GM12878 (cell line): ENCODE measurements at regions not wholly inside any gene's neighbourhood (a gene's known extent, or its start where the extent isn't known, plus 50 kb on each side); places are given as distances from the start of the nearest gene placed in this dataset.

Source experiments
- ATAC-seq: fragments of 200-7000 bp; cut with Tn5 transposase; 3 replicates; pipeline ENCODE4 v1.9.1; 2020; ENCODE audit warnings: mild to moderate bottlenecking, moderate library complexity
- BruUV-seq: library from RNA; stranded (reverse); fragments of 400-500 nt; replicated peaks from 2 replicates; lab custom pipeline; 2021; lab: Mats Ljungman, UMichigan
- CTCF ChIA-PET: fragments of 300-600 bp; sonication (Branson Sonifier 250); formaldehyde crosslinking; extraction: SDS; loops from one replicate; lab custom pipeline; 2021; ENCODE audit warnings: inconsistent platforms; lab: Yijun Ruan, JAX
- POLR2A ChIA-PET: fragments of 350-600 bp; formaldehyde crosslinking; extraction: SDS; loops from one replicate; lab custom pipeline; 2021; ENCODE audit warnings: inconsistent platforms; lab: Charles Lee
- RAD21 ChIA-PET: fragments of 300-600 bp; sonication (Branson Sonifier 250); formaldehyde crosslinking; loops from one replicate; lab custom pipeline; 2023; ENCODE audit warnings: antibody characterized with exemption; ENCODE audit not compliant: unreplicated experiment; lab: Charles Lee
- SMC1A ChIA-PET: fragments of 300-600 bp; sonication (Branson Sonifier 250); formaldehyde crosslinking; loops from one replicate; lab custom pipeline; 2023; ENCODE audit not compliant: unreplicated experiment, uncharacterized antibody; lab: Charles Lee
- DNase-seq: peaks from one replicate; pipeline ENCODE4 v3.0.0-alpha.2; 2011; ENCODE audit warnings: low read depth, low spot score
- FAIRE-seq: peaks from 3 replicates; lab custom pipeline; 2011; peaks lifted over from hg19 to GRCh38; lab: Jason Lieb, UNC
- H2AFZ ChIP-seq: 2 replicates; pipeline ENCODE4 v1.6.0; 2011; ENCODE audit warnings: low read depth, low read length, control low read depth; ENCODE audit not compliant: control insufficient read depth
- H3K27ac ChIP-seq: 2 replicates; pipeline ENCODE4 v1.5.1; 2011; ENCODE audit warnings: control low read depth; ENCODE audit not compliant: control insufficient read depth, insufficient read depth
- H3K27me3 ChIP-seq, 2 experiments: replicated peaks in 1 of 2; 2 replicates each; pipeline versions ENCODE4 v1.6.0 to v1.6.1; 2011; ENCODE audit warnings: low read length in 1 of 2; ENCODE audit not compliant: control insufficient read depth in 2 of 2, insufficient read depth in 2 of 2
- H3K36me3 ChIP-seq, 2 experiments: 2 replicates each; pipeline ENCODE4 v1.5.1; 2011; ENCODE audit warnings: low read length in 1 of 2; ENCODE audit not compliant: control insufficient read depth in 2 of 2, insufficient read depth in 2 of 2
- H3K4me1 ChIP-seq: 2 replicates; pipeline ENCODE4 v1.6.1; 2011; ENCODE audit warnings: mild to moderate bottlenecking, low read length, moderate library complexity, mixed read lengths; ENCODE audit not compliant: control insufficient read depth, insufficient read depth
- H3K4me2 ChIP-seq: 2 replicates; pipeline ENCODE4 v1.6.0; 2011; ENCODE audit warnings: control low read depth; ENCODE audit not compliant: control insufficient read depth, insufficient read depth
- H3K4me3 ChIP-seq: fragments of 200-600 bp; sonication (generic); 2 replicates; pipeline ENCODE4 v1.5.1; 2016
- H3K79me2 ChIP-seq: 2 replicates; pipeline ENCODE4 v1.6.0; 2011; ENCODE audit warnings: low read length; ENCODE audit not compliant: control insufficient read depth, insufficient read depth
- H3K9ac ChIP-seq: 2 replicates; pipeline ENCODE4 v1.8.0; 2011; ENCODE audit warnings: low read length, control low read depth, mixed read lengths; ENCODE audit not compliant: control insufficient read depth, insufficient read depth
- H3K9me3 ChIP-seq: replicated peaks from 3 replicates; pipeline ENCODE4 v1.5.1; 2011; ENCODE audit warnings: mild to moderate bottlenecking, low read length; ENCODE audit not compliant: control insufficient read depth, insufficient read depth
- H4K20me1 ChIP-seq: 2 replicates; pipeline ENCODE4 v1.6.0; 2011; ENCODE audit not compliant: control insufficient read depth, insufficient read depth
- BCL11A ChIP-seq: IDR thresholded peaks from 2 replicates; pipeline ENCODE4 v1.6.1; 2011; ENCODE audit warnings: low read depth, low read length
- CEBPB ChIP-seq, 2 experiments: fragments of 150-350 bp in 1 of 2; IDR thresholded peaks; 2 replicates each; pipeline ENCODE4 v1.6.1; 2012 to 2014; ENCODE audit warnings: low read depth in 2 of 2, low read length in 2 of 2, borderline replicate concordance in 1 of 2, inconsistent platforms in 1 of 2
- IKZF2 ChIP-seq, 2 experiments: fragments of 450-650 bp; IDR thresholded peaks; 2 replicates each; pipeline ENCODE4 v1.6.1; 2017; ENCODE audit warnings: mild to moderate bottlenecking in 2 of 2, moderate library complexity in 2 of 2
- NBN ChIP-seq: fragments of 450-650 bp; IDR thresholded peaks from 2 replicates; pipeline ENCODE4 v1.6.1; 2016
- PML ChIP-seq: IDR thresholded peaks from 2 replicates; pipeline ENCODE4 v1.6.1; 2012; ENCODE audit warnings: low read length, inconsistent platforms
- SP1 ChIP-seq: IDR thresholded peaks from one replicate; pipeline ENCODE4 v1.6.1; 2011; ENCODE audit warnings: low read depth, low read length
- SUPT20H ChIP-seq: IDR thresholded peaks from 2 replicates; pipeline ENCODE4 v1.6.1; 2011; ENCODE audit warnings: low read depth, mild to moderate bottlenecking, low read length, moderate library complexity, borderline replicate concordance; ENCODE audit not compliant: control insufficient read depth
- ZNF207 ChIP-seq: fragments of 450-650 bp; IDR thresholded peaks from 2 replicates; pipeline ENCODE4 v1.6.1; 2014; ENCODE audit warnings: antibody characterized with exemption, mild to moderate bottlenecking, borderline replicate concordance
- ZNF217 ChIP-seq: fragments of 450-650 bp; IDR thresholded peaks from 2 replicates; pipeline ENCODE4 v1.6.1; 2017; ENCODE audit warnings: antibody characterized with exemption, mild to moderate bottlenecking
- ZNF622 ChIP-seq: fragments of 450-650 bp; IDR thresholded peaks from 2 replicates; pipeline ENCODE4 v1.6.1; 2017; ENCODE audit warnings: mild to moderate bottlenecking, inconsistent platforms
- ZZZ3 ChIP-seq: IDR thresholded peaks from 2 replicates; pipeline ENCODE4 v1.6.1; 2011; ENCODE audit warnings: low read depth; ENCODE audit not compliant: control insufficient read depth, insufficient read length
- WGBS: methylation state at CpG from one replicate; pipeline ENCODE4 v1.1.6; 2016; ENCODE audit warnings: low lambda C conversion rate; ENCODE audit not compliant: insufficient replicate concordance, insufficient coverage; ENCODE audit errors: missing lambda C conversion rate; 5-methylcytosine and 5-hydroxymethylcytosine counted together
- in situ Hi-C: fragments of 300-500 bp; cut with MboI; formaldehyde crosslinking; loops from 9 replicates; pipeline ENCODE4 v1.14.3; 2018; ENCODE audit warnings: mixed read lengths
- intact Hi-C: fragments of 100-400 bp; cut with micrococcal nuclease; formaldehyde crosslinking; loops from one replicate; pipeline ENCODE4 v1.14.2; 2022; ENCODE audit not compliant: unreplicated experiment
- TF ChIP-seq, protein P1 (sequence below): fragments of 450-650 bp; IDR thresholded peaks from 2 replicates; pipeline ENCODE4 v1.6.1; 2016; ENCODE audit warnings: mild to moderate bottlenecking

DNA sequence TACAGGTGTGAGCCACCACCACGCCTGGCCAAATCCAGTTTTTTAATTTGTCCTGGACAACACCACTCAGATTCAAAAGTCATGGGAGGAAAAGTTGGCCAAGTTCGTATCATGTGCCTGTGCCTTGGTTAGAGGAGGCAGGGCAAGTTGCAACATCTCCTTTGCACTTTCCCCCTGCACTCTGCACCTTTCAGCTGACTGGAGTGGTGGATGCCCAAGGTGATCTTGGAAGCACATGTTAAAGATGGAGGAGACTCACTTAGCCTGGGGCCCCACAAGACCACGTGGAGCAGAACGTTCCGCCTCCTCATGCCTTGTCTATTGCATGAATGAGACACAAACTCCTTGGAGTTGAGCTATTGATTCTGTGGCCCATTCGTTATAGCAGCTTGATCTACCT, 82.1 kb upstream of the FZD10 start:
- in situ Hi-C loops: no loop called here
- Histone ChIP-seq H3K27ac (no peak overlapping the region), H3K4me2 (no peak overlapping the region), H3K4me1 (no peaks in the 10 kb centered on the region), H3K9ac (no peak overlapping the region), H4K20me1 (no peaks in the 10 kb centered on the region), H3K27me3 (no peaks in the 10 kb centered on the region), H3K79me2 (no peaks in the 10 kb centered on the region), H3K4me3 (no peak overlapping the region)
- POLR2A ChIA-PET: no interaction called here
- FAIRE-seq: no peak
- ATAC-seq: no peak
- no peak for DNase-seq
- TF ChIP-seq NBN (no peak), ZZZ3 (no peak), ZNF622 (no peak), IKZF2 (IDR thresholded peaks at IDR 0.05) (no peak), ZNF217 (no peak), CEBPB (IDR thresholded peaks at IDR 0.05; ENCODE audit: borderline replicate concordance in 1 of 2, low read depth in 2 of 2, low read length in 2 of 2) (no peak), SUPT20H (no peak), ZNF207 (no peak), PML (no peak), SP1 (no peak), BCL11A (no peak)
- TF ChIP-seq, protein P1, sequence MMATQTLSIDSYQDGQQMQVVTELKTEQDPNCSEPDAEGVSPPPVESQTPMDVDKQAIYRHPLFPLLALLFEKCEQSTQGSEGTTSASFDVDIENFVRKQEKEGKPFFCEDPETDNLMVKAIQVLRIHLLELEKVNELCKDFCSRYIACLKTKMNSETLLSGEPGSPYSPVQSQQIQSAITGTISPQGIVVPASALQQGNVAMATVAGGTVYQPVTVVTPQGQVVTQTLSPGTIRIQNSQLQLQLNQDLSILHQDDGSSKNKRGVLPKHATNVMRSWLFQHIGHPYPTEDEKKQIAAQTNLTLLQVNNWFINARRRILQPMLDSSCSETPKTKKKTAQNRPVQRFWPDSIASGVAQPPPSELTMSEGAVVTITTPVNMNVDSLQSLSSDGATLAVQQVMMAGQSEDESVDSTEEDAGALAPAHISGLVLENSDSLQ: no peak
- TF ChIP-seq, all 136 proteins: peak for 0
- no peaks in the 10 kb centered on the region for H3K36me3 ChIP-seq
- 1% methylated on average over 5 of the region's 6 CpGs for WGBS
- no peak overlapping the region for H2AFZ ChIP-seq
- CTCF ChIA-PET: no interaction called here
- SMC1A ChIA-PET: no interaction called here
- BruUV-seq: no TSS peak
- no peaks in the 10 kb centered on the region; the same call in 2 of the 3 replicates for H3K9me3 ChIP-seq
- RAD21 ChIA-PET: no interaction called here
- intact Hi-C loops: no loop called here
